ENCODE measurements at regions not wholly inside any gene's neighbourhood (a gene's known extent, or its start where the extent isn't known, plus 50 kb on each side); places are given as distances from the start of the nearest gene placed in this dataset.

DNA sequence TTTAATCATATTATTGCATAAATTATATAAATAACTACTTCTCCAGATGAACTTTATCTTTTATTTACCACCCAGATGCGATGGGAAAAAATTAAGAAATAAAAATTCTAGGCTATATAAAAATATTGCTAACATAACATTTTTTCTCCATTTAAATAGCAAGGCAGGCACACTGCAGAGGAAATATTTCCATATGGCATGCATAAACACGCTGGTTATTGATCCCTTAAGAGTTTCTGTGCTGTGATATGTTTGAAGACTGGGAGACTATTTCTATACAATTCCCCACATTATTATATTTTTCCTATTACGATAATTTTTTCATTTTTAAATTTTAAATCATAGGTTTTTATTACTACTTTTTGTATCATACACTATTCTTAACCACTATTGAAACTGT, 131.5 kb downstream of the C12orf50 start:
- Histone ChIP-seq H3K4me1 (ENCODE audit: control insufficient read depth in 1 of 2, insufficient read depth in 2 of 2, low read length in 2 of 2) (no peaks in the 10 kb centered on the region), H3K4me3 (replicated peaks in 1 of 3; ENCODE audit: low read depth in 2 of 3, low read length in 3 of 3) (no peak overlapping the region), H3K27ac (ENCODE audit: low read depth in 1 of 2, low read length in 2 of 2) (no peak overlapping the region), H2AFZ (ENCODE audit: insufficient read depth, low read depth, low read length, poor library complexity, severe bottlenecking) (no peak overlapping the region), H3K4me2 (replicated peaks; ENCODE audit: extremely low read depth, low read length, poor library complexity, severe bottlenecking) (no peak overlapping the region), H3K9ac (ENCODE audit: insufficient read depth, low read length, poor library complexity, severe bottlenecking) (no peak overlapping the region), H3K36me3 (replicated peaks in 1 of 2; ENCODE audit: control insufficient read depth in 1 of 2, insufficient read depth in 2 of 2, low read length in 2 of 2) (no peaks in the 10 kb centered on the region), H3K9me3 (replicated peaks in 1 of 2; ENCODE audit: control insufficient read depth in 1 of 2, insufficient read depth in 1 of 2, low read length in 2 of 2) (no peaks in the 10 kb centered on the region), H3K27me3 (ENCODE audit: control insufficient read depth in 2 of 2, insufficient read depth in 2 of 2, low read length in 2 of 2) (no peaks in the 10 kb centered on the region), H3K79me2 (ENCODE audit: insufficient read depth, low read length) (no peaks in the 10 kb centered on the region), H4K20me1 (ENCODE audit: insufficient read depth, low read length) (no peaks in the 10 kb centered on the region)
- DNase-seq = no peak
- TF ChIP-seq, protein P1, sequence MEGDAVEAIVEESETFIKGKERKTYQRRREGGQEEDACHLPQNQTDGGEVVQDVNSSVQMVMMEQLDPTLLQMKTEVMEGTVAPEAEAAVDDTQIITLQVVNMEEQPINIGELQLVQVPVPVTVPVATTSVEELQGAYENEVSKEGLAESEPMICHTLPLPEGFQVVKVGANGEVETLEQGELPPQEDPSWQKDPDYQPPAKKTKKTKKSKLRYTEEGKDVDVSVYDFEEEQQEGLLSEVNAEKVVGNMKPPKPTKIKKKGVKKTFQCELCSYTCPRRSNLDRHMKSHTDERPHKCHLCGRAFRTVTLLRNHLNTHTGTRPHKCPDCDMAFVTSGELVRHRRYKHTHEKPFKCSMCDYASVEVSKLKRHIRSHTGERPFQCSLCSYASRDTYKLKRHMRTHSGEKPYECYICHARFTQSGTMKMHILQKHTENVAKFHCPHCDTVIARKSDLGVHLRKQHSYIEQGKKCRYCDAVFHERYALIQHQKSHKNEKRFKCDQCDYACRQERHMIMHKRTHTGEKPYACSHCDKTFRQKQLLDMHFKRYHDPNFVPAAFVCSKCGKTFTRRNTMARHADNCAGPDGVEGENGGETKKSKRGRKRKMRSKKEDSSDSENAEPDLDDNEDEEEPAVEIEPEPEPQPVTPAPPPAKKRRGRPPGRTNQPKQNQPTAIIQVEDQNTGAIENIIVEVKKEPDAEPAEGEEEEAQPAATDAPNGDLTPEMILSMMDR (IDR thresholded peaks at IDR 0.05) = no peak
- Mint-ChIP-seq H3K27me3 (ENCODE audit: low read depth in 3 of 3) (no peaks in the 10 kb centered on the region), H3K36me3 (no peaks in the 10 kb centered on the region), H3K4me3 (no peak overlapping the region), H3K9me3 (peaks cover 0 to 3% (median 0%) of the 10 kb centered on the region in 7 donors), H3K4me1 (no peaks in the 10 kb centered on the region), H3K27ac (no peak overlapping the region)
- no CpG with 5 or more reads among the region's 3 CpGs for WGBS (ENCODE audit: insufficient coverage)
- intact Hi-C loops (cut with micrococcal nuclease) = no loop called here

DNA sequence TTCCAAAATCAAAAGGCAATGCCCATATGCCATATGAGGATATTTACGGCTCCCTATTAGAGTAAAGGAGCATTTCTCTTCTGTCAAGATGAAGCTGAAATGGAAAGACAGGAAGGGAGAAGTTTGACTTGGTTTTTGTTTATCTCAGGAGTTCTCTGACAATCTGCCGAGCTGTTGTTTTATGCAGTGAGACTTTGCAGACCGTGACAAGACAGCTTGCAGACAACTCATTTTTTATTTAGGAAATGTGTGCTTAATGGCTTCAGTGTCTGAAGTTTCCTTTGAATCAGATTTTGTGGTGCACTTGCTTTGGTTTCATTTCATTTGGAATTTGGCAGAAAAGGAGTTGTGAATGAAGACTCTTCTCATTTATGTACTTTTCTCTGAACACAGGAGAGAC, 145.4 kb downstream of the C12orf50 start:
- intact Hi-C loops (cut with micrococcal nuclease) = no loop called here
- H3K36me3 ChIP-seq (replicated peaks in 1 of 2; ENCODE audit: control insufficient read depth in 1 of 2, insufficient read depth in 2 of 2, low read length in 2 of 2) = no peaks in the 10 kb centered on the region
- no peak overlapping the region for H3K9ac ChIP-seq (ENCODE audit: insufficient read depth, low read length, poor library complexity, severe bottlenecking)
- H3K9me3 ChIP-seq (replicated peaks in 1 of 2; ENCODE audit: control insufficient read depth in 1 of 2, insufficient read depth in 1 of 2, low read length in 2 of 2) = no peaks in the 10 kb centered on the region
- no peaks in the 10 kb centered on the region for H3K36me3 Mint-ChIP-seq
- no peaks in the 10 kb centered on the region for H4K20me1 ChIP-seq (ENCODE audit: insufficient read depth, low read length)
- no peaks in the 10 kb centered on the region for H3K79me2 ChIP-seq (ENCODE audit: insufficient read depth, low read length)
- H3K4me3 ChIP-seq (replicated peaks in 1 of 3; ENCODE audit: low read depth in 2 of 3, low read length in 3 of 3) = no peak overlapping the region
- H3K27ac ChIP-seq (ENCODE audit: low read depth in 1 of 2, low read length in 2 of 2) = no peak overlapping the region
- H3K27me3 Mint-ChIP-seq (ENCODE audit: low read depth in 3 of 3) = peaks cover 0 to 2% (median 0%) of the 10 kb centered on the region in 3 donors
- no peaks in the 10 kb centered on the region for H3K27me3 ChIP-seq (ENCODE audit: control insufficient read depth in 2 of 2, insufficient read depth in 2 of 2, low read length in 2 of 2)
- H3K9me3 Mint-ChIP-seq = no peaks in the 10 kb centered on the region
- no peak overlapping the region for H3K27ac Mint-ChIP-seq
- H2AFZ ChIP-seq (ENCODE audit: insufficient read depth, low read depth, low read length, poor library complexity, severe bottlenecking) = no peak overlapping the region
- WGBS (ENCODE audit: insufficient coverage) = 86% methylated on average over 2 of the region's 3 CpGs
- no peaks in the 10 kb centered on the region for H3K4me1 Mint-ChIP-seq
- no peak overlapping the region for H3K4me2 ChIP-seq (replicated peaks; ENCODE audit: extremely low read depth, low read length, poor library complexity, severe bottlenecking)
- DNase-seq = no peak
- no peak overlapping the region for H3K4me3 Mint-ChIP-seq
- no peaks in the 10 kb centered on the region for H3K4me1 ChIP-seq (ENCODE audit: control insufficient read depth in 1 of 2, insufficient read depth in 2 of 2, low read length in 2 of 2)
- TF ChIP-seq, protein P1 (IDR thresholded peaks at IDR 0.05) = no peak

All from CD14-positive monocyte (primary cell).